ENCODE measurements at regions not wholly inside any gene's neighbourhood (a gene's known extent, or its start where the extent isn't known, plus 50 kb on each side); places are given as distances from the start of the nearest gene placed in this dataset.

DNA sequence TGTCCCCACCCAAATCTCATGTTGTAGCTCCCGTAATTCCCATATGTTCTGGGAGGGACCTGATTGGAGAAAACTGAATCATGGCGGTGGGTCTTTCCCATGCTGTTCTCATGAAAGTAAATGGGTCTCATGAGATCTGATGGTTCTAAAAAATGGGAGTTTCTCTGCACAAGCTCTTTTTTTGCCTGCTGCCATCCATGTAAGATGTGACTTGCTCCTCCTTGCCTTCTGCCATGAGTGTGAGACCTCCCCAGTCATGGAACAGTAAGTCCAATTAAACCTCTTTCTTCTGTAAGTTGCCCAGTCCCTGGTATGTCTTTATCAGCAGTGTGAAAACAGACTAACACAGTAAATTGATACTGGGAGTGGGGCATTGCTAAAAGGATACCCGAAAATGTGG is 1218.4 kb upstream of the CITED2 start:
- Mint-ChIP-seq H3K27me3 (ENCODE audit: insufficient read depth) (no peaks in the 10 kb centered on the region), H3K27ac (no peak overlapping the region), H3K36me3 (ENCODE audit: low read depth) (peaks cover 25% of the 10 kb centered on the region), H3K4me3 (no peak overlapping the region), H3K9me3 (peaks cover 6% of the 10 kb centered on the region), H3K4me1 (ENCODE audit: low read depth) (peaks cover 27% of the 10 kb centered on the region)
- TF ChIP-seq, protein P1, sequence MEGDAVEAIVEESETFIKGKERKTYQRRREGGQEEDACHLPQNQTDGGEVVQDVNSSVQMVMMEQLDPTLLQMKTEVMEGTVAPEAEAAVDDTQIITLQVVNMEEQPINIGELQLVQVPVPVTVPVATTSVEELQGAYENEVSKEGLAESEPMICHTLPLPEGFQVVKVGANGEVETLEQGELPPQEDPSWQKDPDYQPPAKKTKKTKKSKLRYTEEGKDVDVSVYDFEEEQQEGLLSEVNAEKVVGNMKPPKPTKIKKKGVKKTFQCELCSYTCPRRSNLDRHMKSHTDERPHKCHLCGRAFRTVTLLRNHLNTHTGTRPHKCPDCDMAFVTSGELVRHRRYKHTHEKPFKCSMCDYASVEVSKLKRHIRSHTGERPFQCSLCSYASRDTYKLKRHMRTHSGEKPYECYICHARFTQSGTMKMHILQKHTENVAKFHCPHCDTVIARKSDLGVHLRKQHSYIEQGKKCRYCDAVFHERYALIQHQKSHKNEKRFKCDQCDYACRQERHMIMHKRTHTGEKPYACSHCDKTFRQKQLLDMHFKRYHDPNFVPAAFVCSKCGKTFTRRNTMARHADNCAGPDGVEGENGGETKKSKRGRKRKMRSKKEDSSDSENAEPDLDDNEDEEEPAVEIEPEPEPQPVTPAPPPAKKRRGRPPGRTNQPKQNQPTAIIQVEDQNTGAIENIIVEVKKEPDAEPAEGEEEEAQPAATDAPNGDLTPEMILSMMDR (IDR thresholded peaks at IDR 0.05): no peak
- no peak for DNase-seq

DNA sequence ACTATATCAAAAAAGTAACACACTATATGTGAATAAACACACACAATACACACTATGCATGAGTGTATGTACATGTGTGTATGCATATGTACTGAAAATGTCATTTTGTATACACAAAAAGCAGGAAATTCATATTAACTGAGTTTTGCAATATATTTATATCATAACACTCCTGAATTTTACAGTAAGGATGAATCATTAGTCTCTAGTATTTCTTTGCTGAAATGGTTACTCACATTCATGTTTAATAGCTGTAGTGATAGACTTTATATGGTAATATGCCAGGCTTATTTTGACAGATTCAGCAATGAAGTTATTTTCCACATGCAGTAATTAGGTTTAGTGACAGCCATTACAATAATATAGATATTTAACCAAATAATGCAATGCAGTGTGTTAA is 1216.2 kb upstream of the CITED2 start:
- Mint-ChIP-seq H3K27ac (peak overlapping the region; percentile 2; the same call in 1 of the 2 replicates), H3K27me3 (ENCODE audit: insufficient read depth) (peaks cover under 1% of the 10 kb centered on the region; the same call in 1 of the 2 replicates), H3K9me3 (peaks cover 11% of the 10 kb centered on the region), H3K36me3 (ENCODE audit: low read depth) (peaks cover 32% of the 10 kb centered on the region), H3K4me3 (no peak overlapping the region), H3K4me1 (ENCODE audit: low read depth) (peaks cover 15% of the 10 kb centered on the region)
- TF ChIP-seq, protein P1 (IDR thresholded peaks at IDR 0.05): no peak
- no peak for DNase-seq

DNA sequence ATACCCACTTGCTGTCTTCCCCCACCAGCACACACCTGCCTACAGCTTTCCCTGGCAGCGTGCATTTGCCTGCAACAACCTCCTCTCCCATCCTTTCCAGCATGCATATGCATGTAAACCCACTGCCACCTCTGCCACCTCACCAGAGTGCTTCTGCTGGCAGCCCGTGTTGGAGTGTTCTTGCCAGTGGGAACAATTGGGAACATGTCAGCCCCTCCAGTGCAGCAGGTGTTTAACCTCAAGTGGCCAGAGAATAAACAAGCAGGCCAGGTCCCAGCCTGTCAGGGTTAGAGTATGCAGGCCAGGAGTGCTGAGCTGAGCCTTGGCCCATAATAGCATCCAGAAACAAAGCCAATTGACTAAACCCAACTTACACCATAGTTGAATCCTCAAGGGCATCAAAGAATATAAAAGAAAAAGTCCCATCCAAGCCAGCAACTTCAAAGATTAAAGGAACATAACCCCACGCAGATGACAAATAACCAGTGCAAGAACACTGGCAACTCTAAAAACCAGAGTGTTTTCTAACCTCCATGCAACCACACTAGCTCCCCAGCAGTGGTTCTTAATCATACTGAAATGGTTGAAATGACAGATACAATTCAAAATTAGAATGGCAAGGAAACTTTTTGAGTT is 1212.1 kb upstream of the CITED2 start:
- Mint-ChIP-seq H3K4me1 (ENCODE audit: low read depth) (peaks cover 19% of the 10 kb centered on the region), H3K27ac (no peak overlapping the region), H3K36me3 (ENCODE audit: low read depth) (peaks cover 44% of the 10 kb centered on the region), H3K4me3 (no peak overlapping the region), H3K9me3 (peaks cover 9% of the 10 kb centered on the region), H3K27me3 (ENCODE audit: insufficient read depth) (peaks cover 1% of the 10 kb centered on the region; the same call in 1 of the 2 replicates)
- DNase-seq: no peak
- TF ChIP-seq, protein P1 (IDR thresholded peaks at IDR 0.05): no peak

DNA sequence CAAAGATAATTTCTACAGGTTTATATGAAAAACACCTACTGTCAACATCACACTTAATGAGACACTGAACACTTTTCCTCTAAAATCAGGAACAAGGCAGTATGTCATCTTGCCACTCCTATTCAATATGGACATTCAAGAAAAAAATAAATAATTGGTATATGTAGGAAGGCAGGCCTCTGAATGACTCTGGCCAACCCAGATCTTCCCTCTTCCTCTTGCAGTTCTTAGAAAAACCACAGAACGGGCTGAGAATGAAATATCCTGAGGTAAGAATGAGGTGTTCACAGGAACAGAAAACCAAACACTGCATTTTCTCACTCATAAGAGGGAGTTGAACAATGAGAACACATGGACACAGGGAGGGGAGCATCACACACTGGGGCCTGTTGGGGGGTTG is 1207.2 kb upstream of the CITED2 start:
- Mint-ChIP-seq H3K4me3 (no peak overlapping the region), H3K9me3 (peaks cover 6% of the 10 kb centered on the region), H3K27me3 (ENCODE audit: insufficient read depth) (peaks cover 1% of the 10 kb centered on the region; the same call in 1 of the 2 replicates), H3K36me3 (ENCODE audit: low read depth) (peaks cover 52% of the 10 kb centered on the region), H3K4me1 (ENCODE audit: low read depth) (peaks cover 20% of the 10 kb centered on the region), H3K27ac (no peak overlapping the region)
- DNase-seq: no peak
- TF ChIP-seq, protein P1 (IDR thresholded peaks at IDR 0.05): no peak

DNA sequence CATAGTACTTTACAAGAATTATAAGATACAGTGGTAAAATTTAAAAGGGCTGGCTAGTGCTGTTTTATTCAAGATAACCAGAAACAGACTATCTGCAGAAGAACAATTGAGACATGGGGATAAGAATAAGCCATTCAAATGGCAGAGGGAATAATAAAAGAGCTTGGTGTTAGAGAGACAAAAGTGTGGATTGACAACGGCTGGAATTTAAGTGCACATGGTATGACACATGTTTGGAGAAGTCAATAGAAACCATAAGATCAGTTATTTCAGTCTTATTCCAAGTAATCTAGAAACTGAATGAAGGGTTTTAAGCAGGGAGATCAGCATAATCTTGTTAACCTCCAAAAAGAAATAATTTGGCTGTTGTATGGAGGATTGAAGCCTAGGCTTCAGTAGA is 1205.5 kb upstream of the CITED2 start:
- Mint-ChIP-seq H3K4me1 (ENCODE audit: low read depth) (peaks cover 22% of the 10 kb centered on the region), H3K36me3 (ENCODE audit: low read depth) (peaks cover 57% of the 10 kb centered on the region), H3K9me3 (peaks cover 9% of the 10 kb centered on the region), H3K4me3 (no peak overlapping the region), H3K27ac (no peak overlapping the region), H3K27me3 (ENCODE audit: insufficient read depth) (no peaks in the 10 kb centered on the region)
- TF ChIP-seq, protein P1 (IDR thresholded peaks at IDR 0.05): no peak
- no peak for DNase-seq

Measured in HFFc6 (cell line).